CD14-positive monocyte (primary cell): ENCODE measurements at regions not wholly inside any gene's neighbourhood (a gene's known extent, or its start where the extent isn't known, plus 50 kb on each side); places are given as distances from the start of the nearest gene placed in this dataset.
A peak's percentile ranks its signal among the peaks of the same experiment; 100 is the strongest.

Experiments used
- DNase-seq, 3 donors: peaks; one replicate each; pipeline ENCODE4 v3.0.0-alpha.2; 2011 to 2022
- H2AFZ ChIP-seq: 2 replicates; pipeline ENCODE4 v1.6.0; 2012; ENCODE audit warnings: mild to moderate bottlenecking, low read depth, low read length, inconsistent platforms; ENCODE audit not compliant: insufficient read depth, poor library complexity, severe bottlenecking
- H3K27ac ChIP-seq, 2 donors: 1 replicate in 1 of 2; 2 replicates in 1 of 2; pipeline ENCODE4 v1.5.1; 2012 to 2013; ENCODE audit warnings: low read length in 2 of 2, control low read depth in 1 of 2, inconsistent platforms in 1 of 2, low read depth in 1 of 2, mild to moderate bottlenecking in 1 of 2
- H3K27me3 ChIP-seq, 2 donors: one replicate each; pipeline versions ENCODE4 v1.6.0 to v1.6.1; 2011 to 2013; ENCODE audit warnings: low read length in 2 of 2; ENCODE audit not compliant: control insufficient read depth in 2 of 2, insufficient read depth in 2 of 2
- H3K36me3 ChIP-seq, 2 donors: replicated peaks in 1 of 2; 1 replicate in 1 of 2; 2 replicates in 1 of 2; pipeline versions ENCODE4 v1.5.1 to v1.6.1; 2012 to 2013; ENCODE audit warnings: low read length in 2 of 2, control low read depth in 1 of 2, inconsistent platforms in 1 of 2, mild to moderate bottlenecking in 1 of 2; ENCODE audit not compliant: insufficient read depth in 2 of 2, control insufficient read depth in 1 of 2
- H3K4me1 ChIP-seq, 2 donors: 1 replicate in 1 of 2; 2 replicates in 1 of 2; pipeline versions ENCODE4 v1.5.1 to v1.6.1; 2012 to 2013; ENCODE audit warnings: low read length in 2 of 2, control low read depth in 1 of 2, inconsistent platforms in 1 of 2, mild to moderate bottlenecking in 1 of 2, moderate library complexity in 1 of 2; ENCODE audit not compliant: insufficient read depth in 2 of 2, control insufficient read depth in 1 of 2
- H3K4me2 ChIP-seq: replicated peaks from 2 replicates; pipeline ENCODE3; 2012; ENCODE audit warnings: low read length, moderate library complexity, mild to moderate bottlenecking; ENCODE audit not compliant: poor library complexity, severe bottlenecking; ENCODE audit errors: extremely low read depth
- H3K4me3 ChIP-seq, 3 experiments: fragments of 200-600 bp in 1 of 3; sonication (generic) in 1 of 3; replicated peaks in 1 of 3; 1 replicate in 2 of 3; 2 replicates in 1 of 3; pipeline ENCODE4 v1.5.1; 2011 to 2013; ENCODE audit warnings: low read length in 3 of 3, mild to moderate bottlenecking in 3 of 3, control low read depth in 2 of 3, low read depth in 2 of 3, inconsistent platforms in 1 of 3, moderate library complexity in 1 of 3
- H3K79me2 ChIP-seq: 2 replicates; pipeline ENCODE4 v1.6.0; 2012; ENCODE audit warnings: mild to moderate bottlenecking, control low read depth, inconsistent platforms, low read length, moderate library complexity; ENCODE audit not compliant: insufficient read depth
- H3K9ac ChIP-seq: 2 replicates; pipeline ENCODE4 v1.6.0; 2017; ENCODE audit warnings: low read length, mild to moderate bottlenecking; ENCODE audit not compliant: insufficient read depth, poor library complexity, severe bottlenecking
- H3K9me3 ChIP-seq, 2 donors: replicated peaks in 1 of 2; 1 replicate in 1 of 2; 2 replicates in 1 of 2; pipeline versions ENCODE4 v1.5.1 to v1.6.1; 2012 to 2013; ENCODE audit warnings: low read length in 2 of 2, control low read depth in 1 of 2; ENCODE audit not compliant: control insufficient read depth in 1 of 2, insufficient read depth in 1 of 2
- H4K20me1 ChIP-seq: 2 replicates; pipeline ENCODE4 v1.6.0; 2012; ENCODE audit warnings: mild to moderate bottlenecking, low read length, control low read depth, moderate library complexity; ENCODE audit not compliant: insufficient read depth
- H3K27ac Mint-ChIP-seq, 7 donors: one replicate each; pipeline ENCODE4 v1.8.0; 2020; ENCODE audit warnings: mild to moderate bottlenecking in 7 of 7, mixed read lengths in 7 of 7, moderate library complexity in 6 of 7, inconsistent platforms in 2 of 7
- H3K27me3 Mint-ChIP-seq, 3 donors: one replicate each; pipeline ENCODE4 v1.8.0; 2021 to 2022; ENCODE audit warnings: low read depth in 3 of 3, mild to moderate bottlenecking in 3 of 3, mixed read lengths in 3 of 3, moderate library complexity in 3 of 3, inconsistent platforms in 1 of 3
- H3K36me3 Mint-ChIP-seq, 2 donors: one replicate each; pipeline ENCODE4 v1.8.0; 2020; ENCODE audit warnings: mixed read lengths in 2 of 2, inconsistent platforms in 1 of 2, mild to moderate bottlenecking in 1 of 2
- H3K4me1 Mint-ChIP-seq: one replicate; pipeline ENCODE4 v1.8.0; 2020; ENCODE audit warnings: mild to moderate bottlenecking, mixed read lengths
- H3K4me3 Mint-ChIP-seq, 2 donors: one replicate each; pipeline ENCODE4 v1.8.0; 2020; ENCODE audit warnings: mild to moderate bottlenecking in 2 of 2, mixed read lengths in 2 of 2, moderate library complexity in 1 of 2
- H3K9me3 Mint-ChIP-seq, 7 donors: one replicate each; pipeline ENCODE4 v1.8.0; 2020 to 2022; ENCODE audit warnings: mixed read lengths in 7 of 7, mild to moderate bottlenecking in 6 of 7, moderate library complexity in 6 of 7, inconsistent platforms in 2 of 7
- CTCF ChIP-seq: fragments of 200-600 bp; IDR thresholded peaks from one replicate; pipeline ENCODE4 v1.8.0; 2022; ENCODE audit warnings: antibody characterized with exemption, mild to moderate bottlenecking
- WGBS: methylation state at CpG from one replicate; pipeline ENCODE4 v1.1.5; 2013; ENCODE audit warnings: missing lambda C conversion rate; ENCODE audit not compliant: insufficient coverage; 5-methylcytosine and 5-hydroxymethylcytosine counted together
- intact Hi-C, 2 donors: fragments of 100-400 bp; cut with micrococcal nuclease; formaldehyde crosslinking; loops; one replicate each; pipeline versions ENCODE4 v1.15.0 to v1.15.1; 2023

GRCh38 chr6:40723967-40724366, 136.8 kb upstream of the LRFN2 start:
- H3K27me3 ChIP-seq = no peaks in the 10 kb centered on the region
- no peak overlapping the region for H3K9ac ChIP-seq
- no peak overlapping the region for H3K4me2 ChIP-seq
- Mint-ChIP-seq H3K36me3 (no peaks in the 10 kb centered on the region), H3K4me1 (peaks cover 18% of the 10 kb centered on the region), H3K27me3 (peaks cover 2 to 3% (median 2%) of the 10 kb centered on the region in 3 donors), H3K9me3 (no peaks in the 10 kb centered on the region), H3K4me3 (no peak overlapping the region), H3K27ac (no peak overlapping the region)
- peaks cover 24 to 42% of the 10 kb centered on the region in 2 donors for H3K4me1 ChIP-seq
- intact Hi-C loops = no loop called here
- H4K20me1 ChIP-seq = no peaks in the 10 kb centered on the region
- H3K36me3 ChIP-seq = no peaks in the 10 kb centered on the region
- H3K4me3 ChIP-seq = no peak overlapping the region
- no peaks in the 10 kb centered on the region for H3K79me2 ChIP-seq
- WGBS = 83% methylated on average over 4 of the region's 5 CpGs
- TF ChIP-seq CTCF = no peak
- H2AFZ ChIP-seq = no peak overlapping the region
- no peak for DNase-seq
- H3K9me3 ChIP-seq = no peaks in the 10 kb centered on the region
- no peak overlapping the region for H3K27ac ChIP-seq

- Histone ChIP-seq H3K27me3 (no peaks in the 10 kb centered on the region), H4K20me1 (no peaks in the 10 kb centered on the region), H3K4me1 (peaks cover 24 to 42% of the 10 kb centered on the region in 2 donors), H3K4me3 (no peak overlapping the region), H3K9ac (no peak overlapping the region), H2AFZ (no peak overlapping the region), H3K4me2 (no peak overlapping the region), H3K9me3 (no peaks in the 10 kb centered on the region), H3K36me3 (no peaks in the 10 kb centered on the region), H3K79me2 (no peaks in the 10 kb centered on the region), H3K27ac (no peak overlapping the region)
- peaks cover 2 to 3% (median 2%) of the 10 kb centered on the region in 3 donors for H3K27me3 Mint-ChIP-seq
- no peak overlapping the region for H3K4me3 Mint-ChIP-seq
- H3K36me3 Mint-ChIP-seq = no peaks in the 10 kb centered on the region
- peaks cover 19% of the 10 kb centered on the region for H3K4me1 Mint-ChIP-seq
- intact Hi-C loops = no loop called here
- H3K9me3 Mint-ChIP-seq = no peaks in the 10 kb centered on the region
- WGBS = 0% methylated on average over 1 of the region's 3 CpGs
- peak overlapping the region in 1 of 7 donors; percentile 26 for H3K27ac Mint-ChIP-seq
- TF ChIP-seq CTCF = no peak
- peak; percentile 5 to 36 (median 20) for DNase-seq
Observed at GRCh38 chr6:40722553-40723258, 135.5 kb upstream of the LRFN2 start.
